ENCODE measurements at regions not wholly inside any gene's neighbourhood (a gene's known extent, or its start where the extent isn't known, plus 50 kb on each side); places are given as distances from the start of the nearest gene placed in this dataset.

- H3K79me2 ChIP-seq (replicated peaks; ENCODE audit: insufficient read depth, low read length), result no peaks in the 10 kb centered on the region
- H3K27ac ChIP-seq (ENCODE audit: low read length), result no peak overlapping the region
- H3K4me3 ChIP-seq (ENCODE audit: low read length), result no peak overlapping the region
- no peaks in the 10 kb centered on the region for H3K9me2 ChIP-seq (ENCODE audit: insufficient read depth, low read length)
- H3F3A ChIP-seq (ENCODE audit: insufficient read depth, low read length, poor library complexity, severe bottlenecking), result no peaks in the 10 kb centered on the region
- H3K9ac ChIP-seq (ENCODE audit: low read length), result no peak overlapping the region
- H3K36me3 ChIP-seq (ENCODE audit: insufficient read depth, low read length), result no peaks in the 10 kb centered on the region
- no peak overlapping the region for H3K4me2 ChIP-seq (ENCODE audit: low read length)
- H4K20me1 ChIP-seq (ENCODE audit: insufficient read depth), result no peaks in the 10 kb centered on the region
- H3K27me3 ChIP-seq (ENCODE audit: insufficient read depth, low read depth, low read length), result no peaks in the 10 kb centered on the region
- no peak overlapping the region for H2AFZ ChIP-seq (ENCODE audit: low read depth, low read length)
- no peak for TF ChIP-seq CTCF (IDR thresholded peaks at IDR 0.05; ENCODE audit: poor library complexity, severe bottlenecking)
- TF ChIP-seq REST (IDR thresholded peaks at IDR 0.05; ENCODE audit: borderline replicate concordance), result no peak
- TF ChIP-seq SMC3 (conservative IDR thresholded peaks at IDR 0.05; ENCODE audit: poor library complexity), result no peak
- no peaks in the 10 kb centered on the region for H3K9me3 ChIP-seq (ENCODE audit: low read length)
Observed at GRCh38 chr7:10536561-10536960, 437.1 kb upstream of the PHF14 start.

GRCh38 chr7:10537764-10538163 is 435.9 kb upstream of the PHF14 start:
- Histone ChIP-seq H3K9ac (ENCODE audit: low read length) (no peak overlapping the region), H3K36me3 (ENCODE audit: insufficient read depth, low read length) (no peaks in the 10 kb centered on the region), H3K4me2 (ENCODE audit: low read length) (no peak overlapping the region), H3K9me3 (ENCODE audit: low read length) (no peaks in the 10 kb centered on the region), H4K20me1 (ENCODE audit: insufficient read depth) (no peaks in the 10 kb centered on the region), H3K4me3 (ENCODE audit: low read length) (no peak overlapping the region), H3F3A (ENCODE audit: insufficient read depth, low read length, poor library complexity, severe bottlenecking) (no peaks in the 10 kb centered on the region), H3K27me3 (ENCODE audit: insufficient read depth, low read depth, low read length) (no peaks in the 10 kb centered on the region), H2AFZ (ENCODE audit: low read depth, low read length) (no peak overlapping the region), H3K27ac (ENCODE audit: low read length) (no peak overlapping the region), H3K9me2 (ENCODE audit: insufficient read depth, low read length) (no peaks in the 10 kb centered on the region), H3K79me2 (replicated peaks; ENCODE audit: insufficient read depth, low read length) (no peaks in the 10 kb centered on the region)
- TF ChIP-seq EZH2 (IDR thresholded peaks at IDR 0.05; ENCODE audit: borderline replicate concordance, insufficient read depth, low read length, poor library complexity, severe bottlenecking) (no peak), EP300 (conservative IDR thresholded peaks at IDR 0.05; ENCODE audit: poor library complexity, severe bottlenecking) (no peak), MXI1 (conservative IDR thresholded peaks at IDR 0.05; ENCODE audit: poor library complexity, severe bottlenecking) (no peak)

- Histone ChIP-seq H3K4me2 (ENCODE audit: low read length) (no peak overlapping the region), H3K4me3 (ENCODE audit: low read length) (no peak overlapping the region), H3F3A (ENCODE audit: insufficient read depth, low read length, poor library complexity, severe bottlenecking) (no peaks in the 10 kb centered on the region), H3K9me3 (ENCODE audit: low read length) (no peaks in the 10 kb centered on the region), H4K20me1 (ENCODE audit: insufficient read depth) (no peaks in the 10 kb centered on the region), H3K36me3 (ENCODE audit: insufficient read depth, low read length) (no peaks in the 10 kb centered on the region), H2AFZ (ENCODE audit: low read depth, low read length) (no peak overlapping the region), H3K79me2 (replicated peaks; ENCODE audit: insufficient read depth, low read length) (no peaks in the 10 kb centered on the region), H3K9me2 (ENCODE audit: insufficient read depth, low read length) (no peaks in the 10 kb centered on the region), H3K27ac (ENCODE audit: low read length) (no peak overlapping the region), H3K9ac (ENCODE audit: low read length) (no peak overlapping the region), H3K27me3 (ENCODE audit: insufficient read depth, low read depth, low read length) (peaks cover 2% of the 10 kb centered on the region)
- TF ChIP-seq REST (IDR thresholded peaks at IDR 0.05; ENCODE audit: borderline replicate concordance), result no peak
- TF ChIP-seq SMC3 (conservative IDR thresholded peaks at IDR 0.05; ENCODE audit: poor library complexity), result no peak
- no peak for TF ChIP-seq EZH2 (IDR thresholded peaks at IDR 0.05; ENCODE audit: borderline replicate concordance, insufficient read depth, low read length, poor library complexity, severe bottlenecking)
- TF ChIP-seq MXI1 (conservative IDR thresholded peaks at IDR 0.05; ENCODE audit: poor library complexity, severe bottlenecking), result no peak
- TF ChIP-seq POLR2AphosphoS5 (IDR thresholded peaks at IDR 0.05), result no peak
- TF ChIP-seq CTCF (IDR thresholded peaks at IDR 0.05; ENCODE audit: poor library complexity, severe bottlenecking), result no peak
- TF ChIP-seq RAD21 (conservative IDR thresholded peaks at IDR 0.05), result no peak
Observed at GRCh38 chr7:10557375-10557774, 416.3 kb upstream of the PHF14 start.

Measured in neural cell (in vitro differentiated cells).